HG03442 (cell line): ENCODE measurements at regions not wholly inside any gene's neighbourhood (a gene's known extent, or its start where the extent isn't known, plus 50 kb on each side); places are given as distances from the start of the nearest gene placed in this dataset.

Source experiments
- ATAC-seq: cut with Tn5 transposase; IDR thresholded peaks from one replicate; pipeline ENCODE4 v1.9.1; 2021; ENCODE audit warnings: mild to moderate bottlenecking, moderate library complexity; ENCODE audit not compliant: unreplicated experiment

DNA sequence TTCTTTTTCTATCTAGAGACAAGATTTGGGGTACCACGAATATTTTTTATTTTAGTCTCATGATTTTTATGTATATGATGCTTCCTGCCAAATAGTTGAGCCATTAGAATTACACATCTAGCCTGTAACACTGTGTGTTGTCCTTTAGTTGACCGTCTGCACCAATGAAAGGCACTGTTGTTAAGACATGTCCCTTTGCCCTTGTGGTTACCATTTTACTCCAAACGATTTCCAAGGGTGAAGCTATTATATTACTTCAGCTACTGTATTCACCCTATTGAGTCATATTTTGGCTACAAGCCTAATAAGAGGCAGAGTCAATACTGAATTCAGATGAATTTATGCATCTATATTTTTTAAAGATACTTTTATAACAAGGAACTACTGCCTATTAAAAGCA lies 207.6 kb downstream of the CETN3 start:
- ATAC-seq = no peak

DNA sequence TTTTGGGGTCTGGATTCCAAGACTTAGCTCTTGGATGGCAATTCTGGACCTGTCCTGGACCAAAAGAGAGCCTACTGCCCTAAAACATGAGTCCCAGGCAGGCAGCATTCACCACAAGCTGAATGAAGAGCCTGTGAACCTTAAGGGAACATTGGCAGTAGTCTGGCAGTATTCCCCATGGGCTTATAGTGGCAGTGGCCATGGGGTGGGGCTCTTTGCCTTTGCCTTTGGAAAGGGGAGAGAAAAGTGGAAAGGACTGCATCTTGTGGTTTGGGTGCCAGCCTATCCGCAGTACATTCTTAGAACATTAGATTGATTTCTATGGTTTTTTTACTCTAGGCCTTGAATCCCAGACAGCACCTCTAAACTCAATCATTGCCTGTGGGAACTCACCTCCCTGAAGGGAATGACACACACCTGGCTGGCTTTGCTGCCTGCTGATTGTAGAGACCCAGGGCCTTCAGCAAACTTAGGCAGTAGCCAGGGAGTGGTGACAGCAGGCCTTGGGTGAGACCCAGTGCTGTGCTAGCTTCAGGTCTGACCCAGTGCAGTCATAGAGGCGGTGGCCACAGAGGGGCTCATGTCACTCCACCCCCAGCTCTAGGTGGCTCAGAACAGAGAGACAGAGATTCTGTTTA lies 216.3 kb downstream of the CETN3 start:
- no peak for ATAC-seq

- ATAC-seq = no peak
Observed at GRCh38 chr5:90191352-90192045, 218.1 kb downstream of the CETN3 start.

DNA sequence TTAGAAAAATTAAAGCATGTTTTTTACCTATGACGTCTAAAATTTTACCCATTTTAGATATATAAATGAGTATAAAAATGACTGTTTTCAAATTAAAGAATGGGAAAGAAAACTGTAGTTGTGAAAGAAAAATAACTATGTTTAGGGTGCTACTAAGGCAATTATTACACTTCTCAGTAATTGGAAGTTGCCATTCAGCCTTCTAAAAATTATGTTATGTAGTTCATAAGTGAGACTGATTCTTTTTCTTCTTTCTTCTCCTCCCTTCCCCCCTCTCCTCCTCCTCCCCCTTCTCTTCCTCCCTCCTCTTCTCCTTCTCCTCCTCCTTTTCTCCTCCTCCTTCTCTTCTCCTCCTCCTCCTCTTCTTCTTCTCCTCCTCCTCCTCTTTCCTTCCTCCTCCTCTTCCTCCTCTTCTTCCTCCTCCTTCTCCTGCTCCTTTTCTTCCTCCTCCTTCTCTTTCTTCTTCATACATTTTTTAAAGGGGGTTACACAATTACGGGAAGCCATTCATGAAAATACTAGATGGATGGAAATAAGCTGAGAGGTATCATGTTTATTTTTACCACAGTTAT lies 223.6 kb downstream of the CETN3 start:
- no peak for ATAC-seq

GRCh38 chr5:90184764-90185163 lies 224.8 kb downstream of the CETN3 start:
- ATAC-seq = no peak

GRCh38 chr5:90182726-90183125 lies 226.8 kb downstream of the CETN3 start:
- ATAC-seq = no peak

DNA sequence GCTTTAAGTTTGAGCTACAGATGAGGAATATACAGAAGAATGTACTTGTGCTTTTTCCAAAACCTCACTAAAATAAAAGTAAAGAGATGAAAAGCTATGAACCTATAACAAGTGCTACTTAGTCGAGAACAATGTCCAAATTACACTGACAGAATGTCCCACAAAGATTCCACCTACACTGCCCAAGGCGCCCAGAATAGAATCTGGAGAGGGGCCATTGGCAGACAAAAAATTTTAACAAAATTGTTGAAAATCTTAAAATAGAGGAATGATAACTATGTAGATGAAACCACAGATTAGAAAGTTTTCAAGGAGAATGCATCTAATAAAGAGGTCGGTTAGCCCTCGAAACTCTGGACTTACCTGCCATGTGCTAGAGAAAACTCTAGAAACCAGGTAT lies 235.3 kb downstream of the CETN3 start:
- no peak for ATAC-seq

GRCh38 chr5:90173299-90174030 lies 236.1 kb downstream of the CETN3 start:
- no peak for ATAC-seq

DNA sequence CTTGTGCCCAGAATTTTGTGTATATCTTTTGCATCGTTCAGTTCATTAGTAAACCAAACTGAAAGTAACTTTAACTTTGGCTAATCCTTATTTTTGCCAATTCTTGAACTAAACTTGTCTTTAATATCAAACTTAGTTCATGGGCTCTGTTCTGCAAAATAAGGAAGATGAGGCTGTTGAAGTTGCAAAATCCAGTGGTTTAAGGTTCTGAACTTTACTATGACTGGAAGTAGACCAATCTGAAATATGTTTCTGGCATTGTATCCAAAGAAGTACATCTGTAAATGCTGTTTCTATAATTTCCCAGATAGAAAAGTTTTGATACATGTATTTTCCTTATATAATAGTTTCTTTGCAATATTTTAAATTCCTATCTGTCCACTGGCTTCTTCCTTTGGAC lies 238.1 kb downstream of the CETN3 start:
- ATAC-seq = no peak

- no peak for ATAC-seq
Observed at GRCh38 chr5:90170261-90170660, 239.3 kb downstream of the CETN3 start.

DNA sequence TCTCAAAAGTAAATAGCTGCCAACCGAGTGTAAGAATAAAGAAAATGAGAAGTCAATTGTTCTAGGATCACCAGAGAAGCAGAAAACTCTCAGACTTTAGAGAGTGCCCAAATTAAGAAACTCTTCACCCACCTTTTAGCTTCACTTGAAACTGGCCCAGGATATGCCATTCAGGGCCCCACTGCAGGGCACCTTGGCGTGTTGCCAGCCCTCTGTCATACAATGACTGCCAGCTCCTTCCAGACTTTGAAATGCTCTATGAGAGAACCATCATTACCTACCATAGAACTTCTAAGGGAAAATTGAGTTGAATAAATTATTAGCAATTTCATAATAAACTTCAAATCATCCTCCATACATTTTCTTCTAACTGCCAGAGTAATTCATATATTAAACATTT lies 240.5 kb downstream of the CETN3 start:
- no peak for ATAC-seq

DNA sequence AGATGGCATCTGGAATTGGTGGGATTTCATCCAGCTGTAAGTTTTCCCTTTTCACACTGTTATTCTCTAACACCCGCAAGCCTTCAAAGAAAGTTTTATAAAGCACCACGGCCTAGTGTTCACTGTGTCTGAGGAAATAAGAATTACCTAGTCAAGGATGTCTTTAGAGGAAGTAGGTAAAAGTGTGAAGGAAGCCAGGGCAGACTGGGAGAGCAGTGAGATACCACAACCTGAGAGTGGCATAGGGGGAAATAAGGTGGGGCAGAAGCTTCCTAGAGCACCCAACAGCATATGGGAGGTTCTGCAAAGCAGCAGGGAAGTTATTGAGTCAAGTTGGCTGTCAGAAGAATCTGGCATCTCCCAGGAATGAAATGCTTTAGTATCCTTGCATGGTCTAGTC lies 241.2 kb downstream of the CETN3 start:
- ATAC-seq = no peak

- no peak for ATAC-seq
Observed at GRCh38 chr5:90166816-90167215, 242.7 kb downstream of the CETN3 start.

DNA sequence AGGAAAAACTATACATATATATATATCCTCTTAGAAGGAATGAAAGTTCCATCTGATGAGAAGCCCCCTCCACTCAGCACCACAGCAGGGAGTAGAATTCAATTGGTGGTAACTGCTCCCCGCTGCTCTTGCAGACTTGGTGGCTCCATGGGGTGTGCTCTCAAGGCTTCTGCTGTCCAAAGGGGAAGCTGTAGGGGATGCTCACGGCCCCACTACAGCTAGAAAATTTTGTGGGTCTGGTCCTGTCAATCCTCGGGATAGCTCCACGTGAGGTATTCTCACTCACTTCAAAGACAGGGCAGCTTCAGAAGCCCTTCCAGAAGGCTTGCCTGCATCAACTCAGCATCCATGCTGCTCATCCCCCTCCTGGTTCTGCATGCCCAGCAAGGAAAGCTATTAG lies 247.2 kb downstream of the CETN3 start:
- ATAC-seq = no peak

GRCh38 chr5:90161414-90161813 lies 248.1 kb downstream of the CETN3 start:
- peak; percentile 73 for ATAC-seq

GRCh38 chr5:90158131-90158530 lies 251.4 kb downstream of the CETN3 start:
- no peak for ATAC-seq

DNA sequence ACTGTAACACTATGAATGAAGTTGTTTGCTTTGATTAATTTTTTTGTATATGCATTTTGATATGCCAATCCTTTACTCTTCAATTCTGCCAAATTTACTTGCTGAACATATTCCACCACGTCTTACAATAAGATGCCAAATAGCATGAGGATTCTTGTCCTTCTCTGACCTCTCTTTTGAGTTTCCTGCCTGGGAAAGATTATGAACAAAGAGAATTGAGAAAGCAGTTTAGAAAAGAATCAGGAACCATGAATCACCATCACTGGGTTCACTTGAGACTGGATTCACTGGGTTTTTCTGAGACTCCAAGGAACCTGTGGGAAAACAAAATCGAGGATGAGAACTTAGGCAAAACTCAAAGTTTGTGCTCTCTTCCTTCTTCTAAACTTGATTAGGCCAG lies 256.5 kb downstream of the CETN3 start:
- ATAC-seq = no peak

GRCh38 chr5:90144625-90145327 lies 264.8 kb downstream of the CETN3 start:
- ATAC-seq = no peak

GRCh38 chr5:90142541-90142940 lies 267.0 kb downstream of the CETN3 start:
- no peak for ATAC-seq

DNA sequence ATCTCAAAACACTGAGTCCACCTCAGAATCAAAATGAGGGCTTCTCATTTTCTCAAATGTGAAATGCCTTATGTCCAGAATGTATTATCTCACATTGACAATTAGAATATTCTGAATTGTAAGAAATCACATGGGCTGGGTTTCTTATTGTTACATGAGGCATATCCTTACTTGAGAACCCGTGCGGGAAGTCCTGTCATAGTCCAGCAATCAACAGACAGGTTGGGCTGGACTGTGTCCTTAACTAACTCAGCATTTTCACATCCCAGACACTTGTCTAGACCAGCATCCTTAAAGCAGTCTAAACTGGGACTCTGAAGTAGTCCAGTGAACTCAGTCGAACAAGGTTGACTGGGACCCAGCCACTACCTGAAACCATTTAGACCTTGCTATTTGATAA lies 267.6 kb downstream of the CETN3 start:
- no peak for ATAC-seq

GRCh38 chr5:90136952-90137528 lies 272.5 kb downstream of the CETN3 start:
- no peak for ATAC-seq
